ENCODE measurements at regions not wholly inside any gene's neighbourhood (a gene's known extent, or its start where the extent isn't known, plus 50 kb on each side); places are given as distances from the start of the nearest gene placed in this dataset.

DNA sequence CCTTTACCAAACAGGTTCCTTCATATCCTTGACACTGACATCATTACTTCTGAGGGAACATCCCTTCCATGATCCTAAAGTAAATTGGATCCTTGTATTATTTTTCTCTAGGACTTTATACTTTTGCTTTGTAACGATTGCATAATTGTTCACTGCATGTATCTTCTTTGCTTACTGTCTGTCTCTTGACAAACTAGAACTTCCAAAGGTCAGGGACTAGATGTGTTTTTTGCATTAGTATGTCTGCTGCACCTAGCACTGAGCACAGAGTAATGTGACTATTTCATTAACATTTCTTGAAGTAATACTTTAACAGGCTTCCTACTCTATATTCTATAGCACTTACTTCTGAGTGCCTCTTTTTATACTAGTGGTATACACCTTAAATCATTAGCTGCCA is 976.6 kb upstream of the SORCS1 start:
- Histone ChIP-seq H2BK20ac (ENCODE audit: low read depth, low read length, poor library complexity, severe bottlenecking) (no peak overlapping the region), H3K79me2 (ENCODE audit: insufficient read depth, low read length) (no peaks in the 10 kb centered on the region), H4K8ac (replicated peaks; ENCODE audit: insufficient read length, low read depth, low read length) (no peak overlapping the region), H4K5ac (ENCODE audit: insufficient read length, low read depth, low read length) (no peak overlapping the region), H3K4me2 (ENCODE audit: insufficient read depth, insufficient read length, low read length) (no peak overlapping the region), H2AK5ac (ENCODE audit: insufficient read length, low read length) (no peak overlapping the region), H3K9me3 (ENCODE audit: control insufficient read depth, low read depth, low read length) (no peaks in the 10 kb centered on the region), H3K23ac (ENCODE audit: insufficient read length, low read depth, low read length) (no peak overlapping the region), H4K20me1 (ENCODE audit: control insufficient read depth, insufficient read depth, insufficient read length) (no peaks in the 10 kb centered on the region), H3T11ph (ENCODE audit: low read length) (no peak overlapping the region), H2BK5ac (ENCODE audit: insufficient read length, low read length) (no peak overlapping the region), H4K91ac (ENCODE audit: insufficient read length, low read depth, low read length) (no peak overlapping the region), H2BK12ac (ENCODE audit: insufficient read length, low read depth, low read length) (no peak overlapping the region), H3K27me3 (ENCODE audit: insufficient read depth, low read length) (no peaks in the 10 kb centered on the region), H3K4me1 (ENCODE audit: insufficient read depth, low read length) (no peaks in the 10 kb centered on the region), H2AFZ (ENCODE audit: low read length) (no peak overlapping the region), H3K56ac (ENCODE audit: insufficient read length, low read depth, low read length) (no peak overlapping the region), H3K4ac (ENCODE audit: low read depth, low read length) (no peak overlapping the region), H3K9ac (ENCODE audit: extremely low read depth, insufficient read length, low read length) (no peak overlapping the region), H2BK120ac (ENCODE audit: low read depth, low read length, poor library complexity, severe bottlenecking) (no peak overlapping the region), H3K23me2 (ENCODE audit: insufficient read length, low read depth, low read length, poor library complexity, severe bottlenecking) (no peaks in the 10 kb centered on the region), H3K27ac (ENCODE audit: insufficient read length, low read depth, low read length) (no peak overlapping the region), H3K79me1 (ENCODE audit: insufficient read depth, low read depth, low read length, poor library complexity, severe bottlenecking) (no peaks in the 10 kb centered on the region), H3K14ac (ENCODE audit: insufficient read depth, low read length) (no peak overlapping the region), H3K18ac (ENCODE audit: insufficient read length, low read depth, low read length) (no peak overlapping the region), H2BK15ac (ENCODE audit: low read depth, low read length) (no peak overlapping the region)
- TF ChIP-seq, protein P1, sequence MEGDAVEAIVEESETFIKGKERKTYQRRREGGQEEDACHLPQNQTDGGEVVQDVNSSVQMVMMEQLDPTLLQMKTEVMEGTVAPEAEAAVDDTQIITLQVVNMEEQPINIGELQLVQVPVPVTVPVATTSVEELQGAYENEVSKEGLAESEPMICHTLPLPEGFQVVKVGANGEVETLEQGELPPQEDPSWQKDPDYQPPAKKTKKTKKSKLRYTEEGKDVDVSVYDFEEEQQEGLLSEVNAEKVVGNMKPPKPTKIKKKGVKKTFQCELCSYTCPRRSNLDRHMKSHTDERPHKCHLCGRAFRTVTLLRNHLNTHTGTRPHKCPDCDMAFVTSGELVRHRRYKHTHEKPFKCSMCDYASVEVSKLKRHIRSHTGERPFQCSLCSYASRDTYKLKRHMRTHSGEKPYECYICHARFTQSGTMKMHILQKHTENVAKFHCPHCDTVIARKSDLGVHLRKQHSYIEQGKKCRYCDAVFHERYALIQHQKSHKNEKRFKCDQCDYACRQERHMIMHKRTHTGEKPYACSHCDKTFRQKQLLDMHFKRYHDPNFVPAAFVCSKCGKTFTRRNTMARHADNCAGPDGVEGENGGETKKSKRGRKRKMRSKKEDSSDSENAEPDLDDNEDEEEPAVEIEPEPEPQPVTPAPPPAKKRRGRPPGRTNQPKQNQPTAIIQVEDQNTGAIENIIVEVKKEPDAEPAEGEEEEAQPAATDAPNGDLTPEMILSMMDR (conservative IDR thresholded peaks at IDR 0.05) = no peak
- no peaks in the 10 kb centered on the region for H3K4me1 Mint-ChIP-seq
- no peak overlapping the region for H3K27ac Mint-ChIP-seq
- H3K9me3 Mint-ChIP-seq = peaks cover 1 to 5% of the 10 kb centered on the region in 2 experiments; a peak in 4 of 5 replicates
- H3K4me3 Mint-ChIP-seq = no peak overlapping the region
- no peaks in the 10 kb centered on the region for H3K27me3 Mint-ChIP-seq (ENCODE audit: low read depth)
- WGBS (ENCODE audit: extremely low coverage, insufficient read length, low lambda C conversion rate) = no CpG with 5 or more reads among the region's 1 CpG
- peaks cover 0 to under 1% (median 0%) of the 10 kb centered on the region in 3 experiments; a peak in 2 of 7 replicates for H3K36me3 Mint-ChIP-seq (ENCODE audit: insufficient read depth in 1 of 3, low read depth in 3 of 3)
- no peak for DNase-seq

All from H9 (cell line).